SK-N-SH (cell line): ENCODE measurements at regions not wholly inside any gene's neighbourhood (a gene's known extent, or its start where the extent isn't known, plus 50 kb on each side); places are given as distances from the start of the nearest gene placed in this dataset.

Source experiments
- CTCF ChIA-PET: fragments of 300-600, 350-600 bp; formaldehyde crosslinking; extraction: SDS; loops from one replicate; lab custom pipeline; 2021; lab: Yijun Ruan, JAX
- POLR2A ChIA-PET: fragments of 350-600 bp; sonication (Branson Sonifier 250); formaldehyde crosslinking; extraction: SDS; loops from one replicate; lab custom pipeline; 2020; ENCODE audit warnings: antibody characterized with exemption, inconsistent platforms; lab: Yijun Ruan, JAX
- DNase-seq: peaks from one replicate; pipeline ENCODE4 v3.0.0; 2012
- H2AFZ ChIP-seq: fragments of 200-600 bp; sonication (generic); 2 replicates; pipeline ENCODE4 v1.8.1; 2016; ENCODE audit warnings: antibody characterized with exemption, mild to moderate bottlenecking, low read depth
- H3F3A ChIP-seq: fragments of 200-600 bp; sonication (generic); replicated peaks from 2 replicates; pipeline ENCODE3; 2016; ENCODE audit warnings: antibody characterized with exemption, mild to moderate bottlenecking; ENCODE audit not compliant: insufficient read depth
- H3K27ac ChIP-seq, 2 experiments: fragments of 200-500 bp in 1 of 2; fragments of 200-600 bp in 1 of 2; sonication (Bioruptor generic) in 1 of 2; sonication (generic), shearing (Covaris generic) in 1 of 2; 2 replicates each; pipeline versions ENCODE4 v1.5.1 to v1.6.1; 2014 to 2016; ENCODE audit warnings: low read depth in 2 of 2, inconsistent platforms in 1 of 2, low read length in 1 of 2, mild to moderate bottlenecking in 1 of 2, mixed read lengths in 1 of 2
- H3K27me3 ChIP-seq: fragments of 200-600 bp; sonication (generic), shearing (Covaris generic); 2 replicates; pipeline ENCODE4 v1.6.1; 2016; ENCODE audit warnings: mixed run types; ENCODE audit not compliant: insufficient read depth
- H3K36me3 ChIP-seq, 2 experiments: fragments of 200-500 bp in 1 of 2; fragments of 200-600 bp in 1 of 2; sonication (Bioruptor generic) in 1 of 2; sonication (generic) in 1 of 2; replicated peaks in 1 of 2; 2 replicates each; pipeline versions ENCODE3 to v1.5.1; 2014 to 2016; ENCODE audit warnings: low read length in 1 of 2, mild to moderate bottlenecking in 1 of 2; ENCODE audit not compliant: insufficient read depth in 2 of 2, control insufficient read depth in 1 of 2
- H3K4me1 ChIP-seq, 2 experiments: fragments of 200-500 bp in 1 of 2; fragments of 200-600 bp in 1 of 2; sonication (Bioruptor generic) in 1 of 2; sonication (generic), shearing (Covaris generic) in 1 of 2; 2 replicates each; pipeline versions ENCODE4 v1.5.1 to v1.6.1; 2014 to 2016; ENCODE audit warnings: low read depth in 1 of 2, low read length in 1 of 2, mixed run types in 1 of 2; ENCODE audit not compliant: insufficient read depth in 2 of 2, control insufficient read depth in 1 of 2
- H3K4me2 ChIP-seq: fragments of 200-600 bp; sonication (generic), shearing (Covaris generic); 2 replicates; pipeline ENCODE4 v1.6.1; 2017; ENCODE audit warnings: mixed run types
- H3K4me3 ChIP-seq, 2 experiments: fragments of 200-500 bp in 1 of 2; fragments of 200-600 bp in 1 of 2; sonication (Bioruptor generic) in 1 of 2; sonication (generic), shearing (Covaris generic) in 1 of 2; 2 replicates each; pipeline versions ENCODE4 v1.5.1 to v1.8.1; 2014 to 2016; ENCODE audit warnings: low read depth in 2 of 2, inconsistent platforms in 1 of 2, low read length in 1 of 2, mild to moderate bottlenecking in 1 of 2, mixed read lengths in 1 of 2, moderate library complexity in 1 of 2
- H3K79me2 ChIP-seq: fragments of 200-600 bp; sonication (generic); 2 replicates; pipeline ENCODE4 v1.8.1; 2017; ENCODE audit warnings: mild to moderate bottlenecking; ENCODE audit not compliant: insufficient read depth
- H3K9ac ChIP-seq: fragments of 200-600 bp; sonication (generic); 2 replicates; pipeline ENCODE4 v1.6.1; 2017; ENCODE audit warnings: mixed run types
- H3K9me2 ChIP-seq: fragments of 200-600 bp; sonication (generic); 2 replicates; pipeline ENCODE4 v1.6.1; 2017; ENCODE audit warnings: mixed run types
- H3K9me3 ChIP-seq: fragments of 200-600 bp; sonication (generic); 2 replicates; pipeline ENCODE4 v1.6.1; 2017; ENCODE audit warnings: mixed run types, mild to moderate bottlenecking, moderate library complexity
- H4K20me1 ChIP-seq: fragments of 200-600 bp; sonication (generic); 2 replicates; pipeline ENCODE4 v1.6.1; 2017; ENCODE audit warnings: mild to moderate bottlenecking, mixed run types; ENCODE audit not compliant: insufficient read depth
- CHD2 ChIP-seq: fragments of 150-350 bp; IDR thresholded peaks from 2 replicates; pipeline ENCODE4 v1.6.1; 2018; ENCODE audit warnings: low read length; ENCODE audit not compliant: partially characterized antibody
- ELF1 ChIP-seq: IDR thresholded peaks from 2 replicates; pipeline ENCODE4 v1.4.0; 2012
- EP300 ChIP-seq, 2 experiments: IDR thresholded peaks; 2 replicates each; pipeline versions ENCODE4 v1.4.0 to v1.6.1; 2012; ENCODE audit warnings: borderline replicate concordance in 1 of 2, low read depth in 1 of 2, low read length in 1 of 2
- EZH2phosphoT487 ChIP-seq: fragments of 200-600 bp; sonication (generic); IDR thresholded peaks from 2 replicates; pipeline ENCODE4 v1.6.1; 2017; ENCODE audit warnings: low read depth, mixed run types, mild to moderate bottlenecking, antibody characterized with exemption, moderate library complexity, borderline replicate concordance
- JUND ChIP-seq: IDR thresholded peaks from 2 replicates; pipeline ENCODE4 v1.4.0; 2012
- MEF2A ChIP-seq: IDR thresholded peaks from 2 replicates; pipeline ENCODE4 v1.4.0; 2012; ENCODE audit warnings: low read depth, borderline replicate concordance
- MXI1 ChIP-seq: IDR thresholded peaks from 2 replicates; pipeline ENCODE4 v1.6.1; 2012; ENCODE audit warnings: mild to moderate bottlenecking, low read depth, low read length, improper control_type of control experiment
- RAD21 ChIP-seq: IDR thresholded peaks from 2 replicates; pipeline ENCODE4 v1.6.1; 2012; ENCODE audit warnings: mild to moderate bottlenecking, low read length
- RXRA ChIP-seq: IDR thresholded peaks from 2 replicates; pipeline ENCODE4 v1.4.0; 2012; ENCODE audit warnings: low read depth, mild to moderate bottlenecking, borderline replicate concordance
- SIN3A ChIP-seq: IDR thresholded peaks from 2 replicates; pipeline ENCODE4 v1.6.1; 2012; ENCODE audit warnings: low read depth, mild to moderate bottlenecking, low read length, moderate library complexity, borderline replicate concordance
- SMC3 ChIP-seq: IDR thresholded peaks from 2 replicates; pipeline ENCODE4 v1.6.1; 2012; ENCODE audit warnings: low read depth, low read length, improper control_type of control experiment
- TAF1 ChIP-seq: IDR thresholded peaks from 2 replicates; pipeline ENCODE4 v1.6.1; 2012; ENCODE audit warnings: low read depth, mild to moderate bottlenecking, low read length, moderate library complexity, borderline replicate concordance
- WGBS: methylation state at CpG from one replicate; pipeline ENCODE4 v1.1.6; 2017; ENCODE audit warnings: low lambda C conversion rate; 5-methylcytosine and 5-hydroxymethylcytosine counted together
- TF ChIP-seq, protein P1 (sequence below): IDR thresholded peaks from 2 replicates; pipeline ENCODE4 v1.4.0; 2012; ENCODE audit warnings: low read depth
- TF ChIP-seq, protein P2 (sequence below): IDR thresholded peaks from 2 replicates; pipeline ENCODE4 v1.6.1; 2012; ENCODE audit warnings: mild to moderate bottlenecking, low read depth, low read length, moderate library complexity
- TF ChIP-seq, protein P3 (sequence below): fragments of 200-600 bp; sonication (generic); IDR thresholded peaks from 2 replicates; pipeline ENCODE4 v1.6.1; 2017; ENCODE audit warnings: antibody characterized with exemption, mild to moderate bottlenecking, moderate library complexity

DNA sequence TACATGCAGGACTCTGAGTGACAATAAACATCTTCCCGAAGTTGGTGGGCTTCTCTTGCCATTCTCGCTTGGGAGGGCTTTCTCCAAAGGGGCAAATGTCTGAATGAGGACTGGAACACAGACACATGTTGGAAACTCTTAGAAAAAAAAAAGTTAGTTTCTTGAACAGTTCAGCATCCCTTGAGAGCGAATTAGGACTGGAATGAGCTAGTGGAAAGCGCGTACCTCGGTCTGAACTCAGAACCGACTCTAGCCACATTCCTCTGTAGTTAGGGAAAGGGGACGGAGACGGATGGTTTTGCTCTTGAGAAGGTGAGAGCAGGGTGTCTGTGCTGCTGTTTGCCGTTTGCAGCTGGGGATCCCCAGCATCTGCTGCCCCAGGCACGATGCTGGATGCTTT, 517.3 kb downstream of the TBC1D22A start:
- CTCF ChIA-PET: no interaction called here

DNA sequence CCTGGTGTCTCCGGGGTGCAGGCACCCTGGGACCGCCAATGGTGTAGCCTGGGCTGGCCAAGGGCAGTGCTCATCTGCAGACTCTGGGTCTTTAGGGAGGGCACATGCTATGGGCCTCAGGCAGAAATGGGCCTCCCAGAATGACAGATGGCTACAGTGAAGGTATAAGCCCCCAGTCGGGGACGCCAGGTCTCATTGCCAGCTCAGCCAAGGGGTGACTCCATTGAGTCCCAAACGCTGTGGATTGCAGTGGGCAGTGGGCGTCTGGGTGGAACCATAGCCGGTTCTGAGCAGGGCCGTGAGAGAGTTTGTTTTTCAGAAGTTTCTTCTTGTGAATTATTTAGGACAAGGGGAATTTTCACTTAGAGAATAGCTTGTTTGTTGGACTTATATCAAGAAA, 516.9 kb downstream of the TBC1D22A start:
- H3K9me3 ChIP-seq: no peaks in the 10 kb centered on the region
- no peak overlapping the region for H2AFZ ChIP-seq
- ChIA-PET CTCF (no interaction called here), POLR2A (no interaction called here)
- H3K9me2 ChIP-seq: no peaks in the 10 kb centered on the region
- H3K9ac ChIP-seq: no peak overlapping the region
- no peaks in the 10 kb centered on the region for H3K79me2 ChIP-seq
- no peaks in the 10 kb centered on the region for H4K20me1 ChIP-seq
- no peaks in the 10 kb centered on the region for H3F3A ChIP-seq
- DNase-seq: no peak
- H3K4me1 ChIP-seq: no peaks in the 10 kb centered on the region
- H3K36me3 ChIP-seq: no peaks in the 10 kb centered on the region
- TF ChIP-seq, protein P1, sequence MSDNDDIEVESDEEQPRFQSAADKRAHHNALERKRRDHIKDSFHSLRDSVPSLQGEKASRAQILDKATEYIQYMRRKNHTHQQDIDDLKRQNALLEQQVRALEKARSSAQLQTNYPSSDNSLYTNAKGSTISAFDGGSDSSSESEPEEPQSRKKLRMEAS: no peak
- TF ChIP-seq EP300 (IDR thresholded peaks at IDR 0.05; ENCODE audit: borderline replicate concordance in 1 of 2, low read depth in 1 of 2, low read length in 1 of 2) (no peak), EZH2phosphoT487 (no peak), RXRA (no peak), SIN3A (no peak), MEF2A (no peak), SMC3 (no peak)
- H3K4me3 ChIP-seq: no peak overlapping the region
- H3K27me3 ChIP-seq: peaks cover 18% of the 10 kb centered on the region
- no peak overlapping the region for H3K27ac ChIP-seq
- WGBS: 27% methylated on average over 6 of the region's 8 CpGs
- no peak overlapping the region for H3K4me2 ChIP-seq

More for the DNA sequence above, 517.3 kb downstream of the TBC1D22A start:
- POLR2A ChIA-PET: no interaction called here
- Histone ChIP-seq H3K4me1 (no peaks in the 10 kb centered on the region), H3K9me2 (no peaks in the 10 kb centered on the region), H2AFZ (no peak overlapping the region), H3K9ac (no peak overlapping the region), H3K27ac (no peak overlapping the region), H4K20me1 (no peaks in the 10 kb centered on the region), H3K27me3 (peaks cover 18% of the 10 kb centered on the region), H3K9me3 (no peaks in the 10 kb centered on the region)
- WGBS: 20% methylated on average over 11 of the region's 11 CpGs
- no peak for DNase-seq
- no peak for TF ChIP-seq ELF1
- no peak for TF ChIP-seq TAF1
- no peak for TF ChIP-seq CHD2
- TF ChIP-seq, protein P2, sequence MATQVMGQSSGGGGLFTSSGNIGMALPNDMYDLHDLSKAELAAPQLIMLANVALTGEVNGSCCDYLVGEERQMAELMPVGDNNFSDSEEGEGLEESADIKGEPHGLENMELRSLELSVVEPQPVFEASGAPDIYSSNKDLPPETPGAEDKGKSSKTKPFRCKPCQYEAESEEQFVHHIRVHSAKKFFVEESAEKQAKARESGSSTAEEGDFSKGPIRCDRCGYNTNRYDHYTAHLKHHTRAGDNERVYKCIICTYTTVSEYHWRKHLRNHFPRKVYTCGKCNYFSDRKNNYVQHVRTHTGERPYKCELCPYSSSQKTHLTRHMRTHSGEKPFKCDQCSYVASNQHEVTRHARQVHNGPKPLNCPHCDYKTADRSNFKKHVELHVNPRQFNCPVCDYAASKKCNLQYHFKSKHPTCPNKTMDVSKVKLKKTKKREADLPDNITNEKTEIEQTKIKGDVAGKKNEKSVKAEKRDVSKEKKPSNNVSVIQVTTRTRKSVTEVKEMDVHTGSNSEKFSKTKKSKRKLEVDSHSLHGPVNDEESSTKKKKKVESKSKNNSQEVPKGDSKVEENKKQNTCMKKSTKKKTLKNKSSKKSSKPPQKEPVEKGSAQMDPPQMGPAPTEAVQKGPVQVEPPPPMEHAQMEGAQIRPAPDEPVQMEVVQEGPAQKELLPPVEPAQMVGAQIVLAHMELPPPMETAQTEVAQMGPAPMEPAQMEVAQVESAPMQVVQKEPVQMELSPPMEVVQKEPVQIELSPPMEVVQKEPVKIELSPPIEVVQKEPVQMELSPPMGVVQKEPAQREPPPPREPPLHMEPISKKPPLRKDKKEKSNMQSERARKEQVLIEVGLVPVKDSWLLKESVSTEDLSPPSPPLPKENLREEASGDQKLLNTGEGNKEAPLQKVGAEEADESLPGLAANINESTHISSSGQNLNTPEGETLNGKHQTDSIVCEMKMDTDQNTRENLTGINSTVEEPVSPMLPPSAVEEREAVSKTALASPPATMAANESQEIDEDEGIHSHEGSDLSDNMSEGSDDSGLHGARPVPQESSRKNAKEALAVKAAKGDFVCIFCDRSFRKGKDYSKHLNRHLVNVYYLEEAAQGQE: no peak
- no peak for TF ChIP-seq RAD21
- no peak for TF ChIP-seq RXRA
- no peak for TF ChIP-seq MXI1
- TF ChIP-seq JUND: no peak
- TF ChIP-seq SMC3: no peak
- TF ChIP-seq, protein P3, sequence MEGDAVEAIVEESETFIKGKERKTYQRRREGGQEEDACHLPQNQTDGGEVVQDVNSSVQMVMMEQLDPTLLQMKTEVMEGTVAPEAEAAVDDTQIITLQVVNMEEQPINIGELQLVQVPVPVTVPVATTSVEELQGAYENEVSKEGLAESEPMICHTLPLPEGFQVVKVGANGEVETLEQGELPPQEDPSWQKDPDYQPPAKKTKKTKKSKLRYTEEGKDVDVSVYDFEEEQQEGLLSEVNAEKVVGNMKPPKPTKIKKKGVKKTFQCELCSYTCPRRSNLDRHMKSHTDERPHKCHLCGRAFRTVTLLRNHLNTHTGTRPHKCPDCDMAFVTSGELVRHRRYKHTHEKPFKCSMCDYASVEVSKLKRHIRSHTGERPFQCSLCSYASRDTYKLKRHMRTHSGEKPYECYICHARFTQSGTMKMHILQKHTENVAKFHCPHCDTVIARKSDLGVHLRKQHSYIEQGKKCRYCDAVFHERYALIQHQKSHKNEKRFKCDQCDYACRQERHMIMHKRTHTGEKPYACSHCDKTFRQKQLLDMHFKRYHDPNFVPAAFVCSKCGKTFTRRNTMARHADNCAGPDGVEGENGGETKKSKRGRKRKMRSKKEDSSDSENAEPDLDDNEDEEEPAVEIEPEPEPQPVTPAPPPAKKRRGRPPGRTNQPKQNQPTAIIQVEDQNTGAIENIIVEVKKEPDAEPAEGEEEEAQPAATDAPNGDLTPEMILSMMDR: no peak
- no peak for TF ChIP-seq MEF2A
- TF ChIP-seq, all 33 proteins: peak for 0
- no peak overlapping the region for H3K4me3 ChIP-seq
- H3K36me3 ChIP-seq: no peaks in the 10 kb centered on the region
- H3K79me2 ChIP-seq: no peaks in the 10 kb centered on the region
- H3F3A ChIP-seq: no peaks in the 10 kb centered on the region
- no peak overlapping the region for H3K4me2 ChIP-seq
